WTC11 (cell line): ENCODE measurements at regions not wholly inside any gene's neighbourhood (a gene's known extent, or its start where the extent isn't known, plus 50 kb on each side); places are given as distances from the start of the nearest gene placed in this dataset.

ENCODE experiments used
- ATF1 ChIP-seq: sonication (generic); formaldehyde crosslinking; IDR thresholded peaks from 2 replicates; pipeline ENCODE4 v1.8.1; 2023; ENCODE audit warnings: mild to moderate bottlenecking, moderate library complexity, missing genetic modification reagents
- ESRRA ChIP-seq: sonication (generic); formaldehyde crosslinking; IDR thresholded peaks from 2 replicates; pipeline ENCODE4 v1.8.1; 2022; ENCODE audit warnings: mild to moderate bottlenecking, missing genetic modification reagents, borderline replicate concordance
- ETV6 ChIP-seq: sonication (generic); formaldehyde crosslinking; IDR thresholded peaks from 2 replicates; pipeline ENCODE4 v1.8.1; 2022; ENCODE audit warnings: mild to moderate bottlenecking, missing genetic modification reagents
- JUN ChIP-seq: sonication (generic); formaldehyde crosslinking; IDR thresholded peaks from 2 replicates; pipeline ENCODE4 v1.8.0; 2023; ENCODE audit warnings: mild to moderate bottlenecking, missing genetic modification reagents
- TF ChIP-seq, protein P1 (sequence below): fragments of 200-600 bp; IDR thresholded peaks from 2 replicates; pipeline ENCODE4 v1.8.0; 2022; ENCODE audit warnings: antibody characterized with exemption
- TF ChIP-seq, protein P2 (sequence below): sonication (generic); formaldehyde crosslinking; IDR thresholded peaks from 2 replicates; pipeline ENCODE4 v1.8.1; 2022; ENCODE audit warnings: mild to moderate bottlenecking, moderate library complexity, missing genetic modification reagents
- TF ChIP-seq, protein P3 (sequence below): sonication (generic); formaldehyde crosslinking; IDR thresholded peaks from 2 replicates; pipeline ENCODE4 v1.8.1; 2022; ENCODE audit warnings: mild to moderate bottlenecking, missing genetic modification reagents, moderate library complexity, borderline replicate concordance

DNA sequence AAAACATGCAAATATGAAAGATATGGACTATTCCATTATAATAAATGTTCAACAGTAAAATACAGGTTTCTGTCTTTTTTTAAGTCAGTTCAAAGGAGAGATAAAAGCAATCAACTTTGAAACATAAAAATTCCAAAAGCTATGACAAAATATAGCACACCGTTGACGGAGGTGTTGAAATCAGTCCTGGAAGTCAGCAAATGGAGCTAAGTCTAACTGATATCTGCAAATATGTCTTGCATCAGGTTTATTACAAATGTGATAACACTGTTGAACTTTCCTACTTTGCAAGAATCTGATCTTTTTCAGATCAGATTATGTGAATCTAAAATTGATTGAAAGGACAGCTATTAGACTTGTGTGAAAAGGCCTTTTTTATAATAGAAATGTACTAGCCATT, 300.7 kb downstream of the SHOX2 start:
- TF ChIP-seq JUN: no peak
- TF ChIP-seq, protein P1, sequence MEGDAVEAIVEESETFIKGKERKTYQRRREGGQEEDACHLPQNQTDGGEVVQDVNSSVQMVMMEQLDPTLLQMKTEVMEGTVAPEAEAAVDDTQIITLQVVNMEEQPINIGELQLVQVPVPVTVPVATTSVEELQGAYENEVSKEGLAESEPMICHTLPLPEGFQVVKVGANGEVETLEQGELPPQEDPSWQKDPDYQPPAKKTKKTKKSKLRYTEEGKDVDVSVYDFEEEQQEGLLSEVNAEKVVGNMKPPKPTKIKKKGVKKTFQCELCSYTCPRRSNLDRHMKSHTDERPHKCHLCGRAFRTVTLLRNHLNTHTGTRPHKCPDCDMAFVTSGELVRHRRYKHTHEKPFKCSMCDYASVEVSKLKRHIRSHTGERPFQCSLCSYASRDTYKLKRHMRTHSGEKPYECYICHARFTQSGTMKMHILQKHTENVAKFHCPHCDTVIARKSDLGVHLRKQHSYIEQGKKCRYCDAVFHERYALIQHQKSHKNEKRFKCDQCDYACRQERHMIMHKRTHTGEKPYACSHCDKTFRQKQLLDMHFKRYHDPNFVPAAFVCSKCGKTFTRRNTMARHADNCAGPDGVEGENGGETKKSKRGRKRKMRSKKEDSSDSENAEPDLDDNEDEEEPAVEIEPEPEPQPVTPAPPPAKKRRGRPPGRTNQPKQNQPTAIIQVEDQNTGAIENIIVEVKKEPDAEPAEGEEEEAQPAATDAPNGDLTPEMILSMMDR: no peak
- no peak for TF ChIP-seq ATF1
- TF ChIP-seq ESRRA (CRISPR knock-in tag): no peak
- TF ChIP-seq, protein P2, sequence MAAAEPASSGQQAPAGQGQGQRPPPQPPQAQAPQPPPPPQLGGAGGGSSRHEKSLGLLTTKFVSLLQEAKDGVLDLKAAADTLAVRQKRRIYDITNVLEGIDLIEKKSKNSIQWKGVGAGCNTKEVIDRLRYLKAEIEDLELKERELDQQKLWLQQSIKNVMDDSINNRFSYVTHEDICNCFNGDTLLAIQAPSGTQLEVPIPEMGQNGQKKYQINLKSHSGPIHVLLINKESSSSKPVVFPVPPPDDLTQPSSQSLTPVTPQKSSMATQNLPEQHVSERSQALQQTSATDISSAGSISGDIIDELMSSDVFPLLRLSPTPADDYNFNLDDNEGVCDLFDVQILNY: no peak
- TF ChIP-seq, protein P3, sequence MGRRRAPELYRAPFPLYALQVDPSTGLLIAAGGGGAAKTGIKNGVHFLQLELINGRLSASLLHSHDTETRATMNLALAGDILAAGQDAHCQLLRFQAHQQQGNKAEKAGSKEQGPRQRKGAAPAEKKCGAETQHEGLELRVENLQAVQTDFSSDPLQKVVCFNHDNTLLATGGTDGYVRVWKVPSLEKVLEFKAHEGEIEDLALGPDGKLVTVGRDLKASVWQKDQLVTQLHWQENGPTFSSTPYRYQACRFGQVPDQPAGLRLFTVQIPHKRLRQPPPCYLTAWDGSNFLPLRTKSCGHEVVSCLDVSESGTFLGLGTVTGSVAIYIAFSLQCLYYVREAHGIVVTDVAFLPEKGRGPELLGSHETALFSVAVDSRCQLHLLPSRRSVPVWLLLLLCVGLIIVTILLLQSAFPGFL: no peak
- TF ChIP-seq ETV6 (CRISPR knock-in tag): no peak
